Subcutaneous abdominal adipose tissue (tissue), 5 donors: ENCODE measurements at regions not wholly inside any gene's neighbourhood (a gene's known extent, or its start where the extent isn't known, plus 50 kb on each side); places are given as distances from the start of the nearest gene placed in this dataset.

ENCODE experiments used
- H3K27ac ChIP-seq: one replicate; pipeline ENCODE4 v1.7.0; 2013; ENCODE audit warnings: low read depth, mild to moderate bottlenecking, inconsistent platforms, low read length, moderate library complexity
- H3K27me3 ChIP-seq, 5 donors: one replicate each; pipeline ENCODE4 v1.7.0; 2013; ENCODE audit warnings: low read length in 5 of 5, inconsistent platforms in 1 of 5; ENCODE audit not compliant: control insufficient read depth in 5 of 5, insufficient read depth in 4 of 5
- H3K36me3 ChIP-seq, 5 donors: one replicate each; pipeline ENCODE4 v1.7.0; 2013; ENCODE audit warnings: low read length in 5 of 5; ENCODE audit not compliant: control insufficient read depth in 5 of 5, insufficient read depth in 5 of 5
- H3K4me1 ChIP-seq, 5 donors: one replicate each; pipeline ENCODE4 v1.7.0; 2013; ENCODE audit warnings: low read length in 5 of 5, mild to moderate bottlenecking in 3 of 5, moderate library complexity in 1 of 5; ENCODE audit not compliant: control insufficient read depth in 5 of 5, insufficient read depth in 5 of 5
- H3K4me3 ChIP-seq, 5 donors: one replicate each; pipeline ENCODE4 v1.7.0; 2013; ENCODE audit warnings: low read length in 5 of 5, low read depth in 1 of 5
- H3K9ac ChIP-seq, 5 donors: one replicate each; pipeline ENCODE4 v1.7.0; 2013; ENCODE audit warnings: low read length in 5 of 5, mild to moderate bottlenecking in 4 of 5, moderate library complexity in 3 of 5
- H3K9me3 ChIP-seq, 5 donors: one replicate each; pipeline ENCODE4 v1.7.0; 2013; ENCODE audit warnings: low read length in 5 of 5; ENCODE audit not compliant: control insufficient read depth in 5 of 5
- donor health status: healthy.
- donor health status: healthy.
- donor health status: healthy.
- donor health status: healthy.
- donor health status: healthy.

- no peak overlapping the region for H3K27ac ChIP-seq
- no peaks in the 10 kb centered on the region for H3K9me3 ChIP-seq
- no peak overlapping the region for H3K9ac ChIP-seq
- H3K4me1 ChIP-seq, result peaks cover 0 to 14% (median 3%) of the 10 kb centered on the region in 5 donors
- no peak overlapping the region for H3K4me3 ChIP-seq
- no peaks in the 10 kb centered on the region for H3K36me3 ChIP-seq
- no peaks in the 10 kb centered on the region for H3K27me3 ChIP-seq
Observed at GRCh38 chr5:116842514-116842961, 267.9 kb upstream of the SEMA6A start.

- no peak overlapping the region for H3K27ac ChIP-seq
- no peaks in the 10 kb centered on the region for H3K27me3 ChIP-seq
- no peaks in the 10 kb centered on the region for H3K36me3 ChIP-seq
- H3K9ac ChIP-seq, result no peak overlapping the region
- no peak overlapping the region for H3K4me3 ChIP-seq
- H3K9me3 ChIP-seq, result no peaks in the 10 kb centered on the region
- peaks cover 0 to 14% (median 3%) of the 10 kb centered on the region in 5 donors for H3K4me1 ChIP-seq
Observed at GRCh38 chr5:116841734-116842133, 267.1 kb upstream of the SEMA6A start.

GRCh38 chr5:116838011-116838536 is 263.5 kb upstream of the SEMA6A start:
- Histone ChIP-seq H3K4me3 (no peak overlapping the region), H3K36me3 (no peaks in the 10 kb centered on the region), H3K27ac (no peak overlapping the region), H3K4me1 (peaks cover 0 to 6% (median 0%) of the 10 kb centered on the region in 5 donors), H3K27me3 (no peaks in the 10 kb centered on the region), H3K9me3 (no peaks in the 10 kb centered on the region), H3K9ac (no peak overlapping the region)

GRCh38 chr5:116834796-116835515 is 260.3 kb upstream of the SEMA6A start:
- Histone ChIP-seq H3K4me1 (peaks cover 0 to 6% (median 0%) of the 10 kb centered on the region in 5 donors), H3K36me3 (no peaks in the 10 kb centered on the region), H3K9me3 (no peaks in the 10 kb centered on the region), H3K27ac (no peak overlapping the region), H3K27me3 (no peaks in the 10 kb centered on the region), H3K9ac (no peak overlapping the region), H3K4me3 (no peak overlapping the region)

GRCh38 chr5:116830079-116830478 is 255.5 kb upstream of the SEMA6A start:
- no peak overlapping the region for H3K4me3 ChIP-seq

GRCh38 chr5:116827078-116827477 is 252.5 kb upstream of the SEMA6A start:
- Histone ChIP-seq H3K9ac (no peak overlapping the region), H3K9me3 (peaks cover 0 to 2% (median 0%) of the 10 kb centered on the region in 5 donors), H3K27me3 (no peaks in the 10 kb centered on the region), H3K27ac (no peak overlapping the region), H3K36me3 (no peaks in the 10 kb centered on the region), H3K4me3 (no peak overlapping the region), H3K4me1 (no peaks in the 10 kb centered on the region)

More at GRCh38 chr5:116830079-116830478, 255.5 kb upstream of the SEMA6A start:
- H3K27me3 ChIP-seq, result no peaks in the 10 kb centered on the region
- H3K4me1 ChIP-seq, result no peaks in the 10 kb centered on the region
- no peaks in the 10 kb centered on the region for H3K9me3 ChIP-seq
- no peaks in the 10 kb centered on the region for H3K36me3 ChIP-seq
- H3K9ac ChIP-seq, result no peak overlapping the region
- no peak overlapping the region for H3K27ac ChIP-seq

- no peak overlapping the region for H3K9ac ChIP-seq
- H3K27ac ChIP-seq, result no peak overlapping the region
- peaks cover 0 to 2% (median 0%) of the 10 kb centered on the region in 5 donors for H3K9me3 ChIP-seq
- H3K4me1 ChIP-seq, result no peaks in the 10 kb centered on the region
- H3K4me3 ChIP-seq, result no peak overlapping the region
- no peaks in the 10 kb centered on the region for H3K27me3 ChIP-seq
- H3K36me3 ChIP-seq, result no peaks in the 10 kb centered on the region
Observed at GRCh38 chr5:116825486-116825885, 250.9 kb upstream of the SEMA6A start.

- no peaks in the 10 kb centered on the region for H3K4me1 ChIP-seq
- H3K9me3 ChIP-seq, result peaks cover 0 to 2% (median 0%) of the 10 kb centered on the region in 5 donors
- H3K9ac ChIP-seq, result no peak overlapping the region
- H3K27me3 ChIP-seq, result no peaks in the 10 kb centered on the region
- no peak overlapping the region for H3K27ac ChIP-seq
- H3K36me3 ChIP-seq, result no peaks in the 10 kb centered on the region
- H3K4me3 ChIP-seq, result no peak overlapping the region
Observed at GRCh38 chr5:116824751-116825438, 250.3 kb upstream of the SEMA6A start.

- Histone ChIP-seq H3K27ac (no peak overlapping the region), H3K27me3 (no peaks in the 10 kb centered on the region), H3K4me3 (no peak overlapping the region), H3K9ac (no peak overlapping the region), H3K4me1 (no peaks in the 10 kb centered on the region), H3K36me3 (no peaks in the 10 kb centered on the region), H3K9me3 (no peaks in the 10 kb centered on the region)
Observed at GRCh38 chr5:116814626-116815385, 240.2 kb upstream of the SEMA6A start.
